Caco-2 (cell line): ENCODE measurements at regions not wholly inside any gene's neighbourhood (a gene's known extent, or its start where the extent isn't known, plus 50 kb on each side); places are given as distances from the start of the nearest gene placed in this dataset.
"Not testable (repeated sequence)": the region's sequence is repeated elsewhere in the genome, so short reads cannot be mapped to it uniquely, and the experiment has no call there.

Source experiments
- BruUV-seq: library from RNA; stranded (reverse); fragments of 400-500 nt; replicated peaks from 2 replicates; lab custom pipeline; 2021; lab: Mats Ljungman, UMichigan
- CTCF ChIA-PET: fragments of 300-600 bp; sonication (Branson Sonifier 250); formaldehyde crosslinking; loops from one replicate; lab custom pipeline; 2022; ENCODE audit warnings: antibody characterized with exemption; lab: Charles Lee
- POLR2A ChIA-PET: fragments of 300-600 bp; sonication (Branson Sonifier 250); formaldehyde crosslinking; loops from one replicate; lab custom pipeline; 2022; ENCODE audit warnings: antibody characterized with exemption; lab: Charles Lee
- DNase-seq, 2 experiments: peaks; one replicate each; pipeline versions ENCODE4 v3.0.0 to v3.0.0-alpha.2; 2020 to 2022
- H3K27me3 ChIP-seq: replicated peaks from 2 replicates; pipeline ENCODE4 v1.6.0; 2011; ENCODE audit warnings: low read length; ENCODE audit not compliant: control insufficient read depth, insufficient read depth
- H3K36me3 ChIP-seq: 2 replicates; pipeline ENCODE4 v1.5.1; 2011; ENCODE audit warnings: low read length; ENCODE audit not compliant: control insufficient read depth, insufficient read depth
- H3K4me1 ChIP-seq: fragments of 250-450 bp; sonication (Bioruptor Pico); 2 replicates; pipeline ENCODE4 v1.5.1; 2020; ENCODE audit warnings: mild to moderate bottlenecking
- H3K4me3 ChIP-seq: 2 replicates; pipeline ENCODE4 v1.5.1; 2011; ENCODE audit warnings: low read depth, mild to moderate bottlenecking, control low read depth, low read length
- H3K9me3 ChIP-seq: fragments of 250-450 bp; sonication (Bioruptor Pico); 2 replicates; pipeline ENCODE4 v1.5.1; 2020; ENCODE audit warnings: mild to moderate bottlenecking, moderate library complexity
- H3K27ac Mint-ChIP-seq: one replicate; pipeline ENCODE4 v1.8.0; 2022; ENCODE audit warnings: mixed read lengths; ENCODE audit not compliant: unreplicated experiment
- H3K27me3 Mint-ChIP-seq: one replicate; pipeline ENCODE4 v1.8.0; 2022; ENCODE audit warnings: mixed read lengths; ENCODE audit not compliant: insufficient read depth, unreplicated experiment
- H3K36me3 Mint-ChIP-seq: one replicate; pipeline ENCODE4 v1.8.0; 2022; ENCODE audit warnings: mild to moderate bottlenecking, mixed read lengths; ENCODE audit not compliant: insufficient read depth, unreplicated experiment
- H3K4me1 Mint-ChIP-seq: one replicate; pipeline ENCODE4 v1.8.0; 2022; ENCODE audit warnings: low read depth, mixed read lengths; ENCODE audit not compliant: unreplicated experiment
- H3K4me3 Mint-ChIP-seq: one replicate; pipeline ENCODE4 v1.8.0; 2022; ENCODE audit warnings: mild to moderate bottlenecking, moderate library complexity, mixed read lengths; ENCODE audit not compliant: unreplicated experiment
- H3K9me3 Mint-ChIP-seq: one replicate; pipeline ENCODE4 v1.8.0; 2022; ENCODE audit warnings: mixed read lengths; ENCODE audit not compliant: unreplicated experiment
- intact Hi-C: fragments of 100-400 bp; cut with micrococcal nuclease; formaldehyde crosslinking; loops from one replicate; pipeline ENCODE4 v1.10.0; 2022; ENCODE audit not compliant: unreplicated experiment
- TF ChIP-seq, protein P1 (sequence below), 2 experiments: fragments of 200-600 bp in 1 of 2; IDR thresholded peaks; 1 replicate in 1 of 2; 2 replicates in 1 of 2; pipeline versions ENCODE4 v1.5.1 to v1.8.0; 2011 to 2022; ENCODE audit warnings: antibody characterized with exemption in 1 of 2, control low read depth in 1 of 2, inconsistent platforms in 1 of 2, low read depth in 1 of 2, low read length in 1 of 2, mild to moderate bottlenecking in 1 of 2, moderate library complexity in 1 of 2; ENCODE audit not compliant: insufficient read depth in 1 of 2, severe bottlenecking in 1 of 2, unreplicated experiment in 1 of 2

GRCh38 chr16:54987081-54987480 is 56.4 kb downstream of the IRX5 start:
- no peak overlapping the region for H3K4me3 Mint-ChIP-seq
- no peaks in the 10 kb centered on the region for H3K36me3 Mint-ChIP-seq
- H3K27ac Mint-ChIP-seq: no peak overlapping the region
- TF ChIP-seq, protein P1, sequence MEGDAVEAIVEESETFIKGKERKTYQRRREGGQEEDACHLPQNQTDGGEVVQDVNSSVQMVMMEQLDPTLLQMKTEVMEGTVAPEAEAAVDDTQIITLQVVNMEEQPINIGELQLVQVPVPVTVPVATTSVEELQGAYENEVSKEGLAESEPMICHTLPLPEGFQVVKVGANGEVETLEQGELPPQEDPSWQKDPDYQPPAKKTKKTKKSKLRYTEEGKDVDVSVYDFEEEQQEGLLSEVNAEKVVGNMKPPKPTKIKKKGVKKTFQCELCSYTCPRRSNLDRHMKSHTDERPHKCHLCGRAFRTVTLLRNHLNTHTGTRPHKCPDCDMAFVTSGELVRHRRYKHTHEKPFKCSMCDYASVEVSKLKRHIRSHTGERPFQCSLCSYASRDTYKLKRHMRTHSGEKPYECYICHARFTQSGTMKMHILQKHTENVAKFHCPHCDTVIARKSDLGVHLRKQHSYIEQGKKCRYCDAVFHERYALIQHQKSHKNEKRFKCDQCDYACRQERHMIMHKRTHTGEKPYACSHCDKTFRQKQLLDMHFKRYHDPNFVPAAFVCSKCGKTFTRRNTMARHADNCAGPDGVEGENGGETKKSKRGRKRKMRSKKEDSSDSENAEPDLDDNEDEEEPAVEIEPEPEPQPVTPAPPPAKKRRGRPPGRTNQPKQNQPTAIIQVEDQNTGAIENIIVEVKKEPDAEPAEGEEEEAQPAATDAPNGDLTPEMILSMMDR (IDR thresholded peaks at IDR 0.05; ENCODE audit: insufficient read depth in 1 of 2, low read depth in 1 of 2, low read length in 1 of 2, severe bottlenecking in 1 of 2, unreplicated experiment in 1 of 2): no peak
- Histone ChIP-seq H3K27me3 (no peaks in the 10 kb centered on the region), H3K36me3 (no peaks in the 10 kb centered on the region), H3K4me3 (no peak overlapping the region), H3K4me1 (no peaks in the 10 kb centered on the region), H3K9me3 (no peaks in the 10 kb centered on the region)
- no peaks in the 10 kb centered on the region for H3K27me3 Mint-ChIP-seq
- ChIA-PET POLR2A (no interaction called here), CTCF (no interaction called here)
- no TSS peak for BruUV-seq
- H3K4me1 Mint-ChIP-seq: peaks cover 5% of the 10 kb centered on the region
- DNase-seq: no peak
- intact Hi-C loops: no loop called here
- H3K9me3 Mint-ChIP-seq: no peaks in the 10 kb centered on the region

DNA sequence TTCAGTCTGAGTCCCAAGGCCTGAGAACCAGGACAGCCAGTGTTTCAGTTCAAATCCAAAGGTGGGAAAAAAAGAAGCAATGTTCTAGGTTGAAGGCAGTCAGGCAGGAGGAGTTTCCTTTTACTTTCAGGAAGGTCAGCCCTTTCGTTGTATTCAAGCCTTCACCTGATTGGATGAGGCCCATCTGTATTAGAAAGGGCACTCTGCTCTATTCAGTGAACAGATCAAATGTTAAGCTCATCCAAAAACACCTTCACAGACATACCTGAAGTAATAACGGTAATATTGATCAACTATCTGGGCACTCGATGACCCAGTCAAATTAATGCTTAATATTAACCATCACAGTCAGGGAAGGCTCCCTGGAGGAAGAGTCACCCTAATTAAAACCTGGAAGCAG is 60.9 kb downstream of the IRX5 start:
- ChIA-PET POLR2A (no interaction called here), CTCF (no interaction called here)
- no peaks in the 10 kb centered on the region for H3K4me1 ChIP-seq
- Mint-ChIP-seq H3K27me3 (no peaks in the 10 kb centered on the region), H3K4me1 (no peaks in the 10 kb centered on the region), H3K27ac (no peak overlapping the region), H3K9me3 (no peaks in the 10 kb centered on the region), H3K36me3 (no peaks in the 10 kb centered on the region), H3K4me3 (no peak overlapping the region)
- no peaks in the 10 kb centered on the region for H3K9me3 ChIP-seq
- no peak overlapping the region for H3K4me3 ChIP-seq
- no peaks in the 10 kb centered on the region for H3K27me3 ChIP-seq
- no peak for DNase-seq
- TF ChIP-seq, protein P1 (IDR thresholded peaks at IDR 0.05; ENCODE audit: insufficient read depth in 1 of 2, low read depth in 1 of 2, low read length in 1 of 2, severe bottlenecking in 1 of 2, unreplicated experiment in 1 of 2): no peak
- H3K36me3 ChIP-seq: no peaks in the 10 kb centered on the region
- no TSS peak for BruUV-seq
- intact Hi-C loops: no loop called here

GRCh38 chr16:54991946-54992345 is 61.3 kb downstream of the IRX5 start:
- H3K36me3 ChIP-seq, H3K9me3 Mint-ChIP-seq, H3K27ac Mint-ChIP-seq, CTCF ChIA-PET, H3K27me3 Mint-ChIP-seq, H3K9me3 ChIP-seq, BruUV-seq, intact Hi-C loops, H3K4me3 Mint-ChIP-seq, H3K36me3 Mint-ChIP-seq, H3K4me3 ChIP-seq, H3K4me1 ChIP-seq, DNase-seq, H3K27me3 ChIP-seq, POLR2A ChIA-PET, H3K4me1 Mint-ChIP-seq: not testable (repeated sequence)
